Bronchial epithelial cell (primary cell): ENCODE measurements at regions not wholly inside any gene's neighbourhood (a gene's known extent, or its start where the extent isn't known, plus 50 kb on each side); places are given as distances from the start of the nearest gene placed in this dataset.

Experiments used
- DNase-seq: peaks from one replicate; pipeline ENCODE4 v3.0.0-alpha.2; 2010; ENCODE audit warnings: low read depth
- FAIRE-seq: peaks from 2 replicates; lab custom pipeline; 2011; peaks lifted over from hg19 to GRCh38; lab: Jason Lieb, UNC
- H3K27me3 ChIP-seq: 2 replicates; pipeline ENCODE4 v1.5.1; 2011; ENCODE audit warnings: low read length; ENCODE audit not compliant: control insufficient read depth, insufficient read depth
- H3K36me3 ChIP-seq: 2 replicates; pipeline ENCODE4 v1.5.1; 2011; ENCODE audit warnings: low read length; ENCODE audit not compliant: control insufficient read depth, insufficient read depth
- H3K4me3 ChIP-seq: 2 replicates; pipeline ENCODE4 v1.5.1; 2011; ENCODE audit warnings: mild to moderate bottlenecking, low read depth, low read length, control low read depth
- TF ChIP-seq, protein P1 (sequence below): IDR thresholded peaks from 2 replicates; pipeline ENCODE4 v1.5.1; 2011; ENCODE audit warnings: mild to moderate bottlenecking, moderate library complexity, low read length, control low read depth, inconsistent platforms; ENCODE audit not compliant: insufficient read depth, severe bottlenecking

DNA sequence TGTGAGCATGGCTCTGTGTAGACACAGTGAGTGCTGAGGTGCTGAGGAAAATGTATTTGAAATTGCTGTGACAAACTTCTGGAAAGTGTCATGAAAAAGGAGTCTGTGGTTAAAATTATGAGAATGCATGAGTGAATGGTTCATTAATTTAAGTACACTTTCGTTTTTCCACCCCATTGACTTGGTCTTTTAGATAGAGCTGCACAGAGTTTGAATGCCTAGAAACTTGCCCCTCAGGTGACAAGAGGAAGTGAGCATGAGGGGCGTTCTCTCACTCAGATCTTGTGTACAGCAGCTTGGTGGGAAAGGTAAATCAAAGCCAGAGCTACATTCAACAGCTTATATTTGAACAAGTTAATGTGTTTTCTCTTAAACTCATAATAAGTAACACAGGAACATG lies 296.8 kb downstream of the WDR72 start:
- DNase-seq = no peak
- Histone ChIP-seq H3K27me3 (no peaks in the 10 kb centered on the region), H3K36me3 (no peaks in the 10 kb centered on the region), H3K4me3 (no peak overlapping the region)
- no peak for FAIRE-seq
- TF ChIP-seq, protein P1, sequence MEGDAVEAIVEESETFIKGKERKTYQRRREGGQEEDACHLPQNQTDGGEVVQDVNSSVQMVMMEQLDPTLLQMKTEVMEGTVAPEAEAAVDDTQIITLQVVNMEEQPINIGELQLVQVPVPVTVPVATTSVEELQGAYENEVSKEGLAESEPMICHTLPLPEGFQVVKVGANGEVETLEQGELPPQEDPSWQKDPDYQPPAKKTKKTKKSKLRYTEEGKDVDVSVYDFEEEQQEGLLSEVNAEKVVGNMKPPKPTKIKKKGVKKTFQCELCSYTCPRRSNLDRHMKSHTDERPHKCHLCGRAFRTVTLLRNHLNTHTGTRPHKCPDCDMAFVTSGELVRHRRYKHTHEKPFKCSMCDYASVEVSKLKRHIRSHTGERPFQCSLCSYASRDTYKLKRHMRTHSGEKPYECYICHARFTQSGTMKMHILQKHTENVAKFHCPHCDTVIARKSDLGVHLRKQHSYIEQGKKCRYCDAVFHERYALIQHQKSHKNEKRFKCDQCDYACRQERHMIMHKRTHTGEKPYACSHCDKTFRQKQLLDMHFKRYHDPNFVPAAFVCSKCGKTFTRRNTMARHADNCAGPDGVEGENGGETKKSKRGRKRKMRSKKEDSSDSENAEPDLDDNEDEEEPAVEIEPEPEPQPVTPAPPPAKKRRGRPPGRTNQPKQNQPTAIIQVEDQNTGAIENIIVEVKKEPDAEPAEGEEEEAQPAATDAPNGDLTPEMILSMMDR = no peak

DNA sequence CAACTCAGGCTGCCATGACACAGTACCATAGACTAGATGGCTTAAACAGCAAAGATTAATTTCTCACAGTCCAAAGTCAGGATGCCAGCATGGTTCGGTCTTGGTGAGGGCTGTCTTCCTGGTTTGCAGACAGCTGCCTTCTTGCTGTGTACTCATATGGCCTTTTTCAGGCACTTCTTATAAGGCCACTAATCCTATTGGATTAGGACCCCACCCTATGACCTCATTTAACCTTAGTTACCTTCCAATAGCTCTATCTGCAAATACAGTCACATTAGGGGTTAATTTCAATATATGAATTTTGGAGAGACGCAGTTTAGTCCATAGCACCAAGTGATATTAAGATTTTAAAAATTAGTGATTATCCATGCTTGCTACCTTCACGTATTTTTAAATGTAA lies 297.8 kb downstream of the WDR72 start:
- Histone ChIP-seq H3K27me3 (no peaks in the 10 kb centered on the region), H3K36me3 (no peaks in the 10 kb centered on the region), H3K4me3 (no peak overlapping the region)
- TF ChIP-seq, protein P1 = no peak
- no peak for FAIRE-seq
- DNase-seq = no peak

DNA sequence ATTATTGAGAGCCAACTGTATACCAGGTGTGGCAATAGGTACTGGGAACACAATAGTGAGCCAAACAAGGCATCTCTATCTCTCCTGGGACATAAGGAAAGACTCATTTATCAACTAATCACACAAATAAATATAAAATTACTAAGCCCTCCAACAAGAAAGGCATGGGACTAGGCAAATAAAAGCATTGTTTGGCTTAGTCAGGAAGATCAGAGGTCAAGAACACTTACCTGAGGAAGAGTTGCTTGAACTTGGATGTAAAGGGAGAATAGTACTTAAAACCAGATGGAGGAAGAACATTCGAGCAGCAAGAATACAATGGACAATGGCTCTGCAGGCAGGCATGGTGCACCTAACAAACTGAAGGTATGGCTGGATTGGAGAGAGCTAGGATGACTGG lies 300.7 kb downstream of the WDR72 start:
- FAIRE-seq (no peak), DNase-seq (no peak)
- Histone ChIP-seq H3K36me3 (no peaks in the 10 kb centered on the region), H3K4me3 (no peak overlapping the region), H3K27me3 (no peaks in the 10 kb centered on the region)
- TF ChIP-seq, protein P1 = no peak

DNA sequence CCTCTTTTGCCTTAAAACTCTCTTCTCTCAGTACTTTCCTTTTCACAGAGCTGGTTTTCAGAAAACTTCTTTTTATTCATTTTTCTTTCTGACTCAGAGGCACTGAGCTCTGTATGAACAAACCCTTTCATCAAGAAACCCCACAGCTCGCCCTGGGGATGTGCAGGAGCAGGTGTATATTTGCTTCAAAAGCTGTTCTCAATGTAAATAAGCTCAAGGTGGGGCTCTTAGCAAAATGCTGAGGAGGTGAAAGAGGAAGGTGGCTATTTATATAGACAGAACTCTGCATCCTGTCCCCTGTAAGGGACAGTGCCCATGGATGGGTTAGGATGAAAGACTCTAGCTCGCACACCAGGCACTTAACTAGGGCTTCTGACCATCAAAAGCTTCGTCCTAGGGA lies 302.0 kb downstream of the WDR72 start:
- DNase-seq = no peak
- Histone ChIP-seq H3K27me3 (no peaks in the 10 kb centered on the region), H3K36me3 (no peaks in the 10 kb centered on the region), H3K4me3 (no peak overlapping the region)
- TF ChIP-seq, protein P1 = no peak
- no peak for FAIRE-seq

DNA sequence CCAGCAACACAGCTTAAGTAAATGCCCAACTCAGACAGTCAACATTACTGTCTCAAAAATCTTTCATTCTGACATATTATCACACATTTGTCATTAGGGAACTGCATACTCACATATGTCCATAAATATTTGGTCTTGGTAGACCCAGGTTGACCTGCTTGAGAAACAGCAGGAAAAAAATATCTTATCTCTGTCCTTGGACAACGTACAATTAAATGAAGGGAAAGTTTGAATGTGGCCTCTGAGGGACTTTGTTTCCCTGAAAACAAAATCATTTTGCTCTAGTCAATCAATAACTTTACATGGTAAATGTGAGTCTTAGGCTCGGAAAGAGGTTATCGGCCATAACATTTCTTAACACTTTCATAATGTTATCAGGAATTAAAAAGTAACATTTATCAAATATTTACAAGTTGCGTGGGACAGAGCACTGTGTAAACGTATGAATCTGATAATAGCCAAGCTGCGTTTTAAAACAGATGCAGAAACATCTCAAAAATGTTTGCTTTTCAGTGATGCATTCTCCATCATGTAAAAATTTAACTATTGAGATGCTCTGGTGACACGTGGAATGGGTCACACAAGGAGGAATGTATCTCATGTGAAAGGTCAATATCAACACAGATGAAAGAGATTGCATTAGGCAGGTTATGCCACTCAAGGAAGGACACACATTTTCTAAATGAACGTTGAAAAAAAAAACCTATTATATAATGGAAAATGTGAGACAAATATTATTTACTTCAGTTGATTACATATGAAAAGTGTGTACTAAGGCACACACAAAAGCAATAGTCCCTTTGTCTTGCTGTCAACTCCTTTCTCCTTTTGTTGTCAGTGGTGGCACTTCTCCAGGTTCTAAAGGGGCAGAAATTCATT lies 304.4 kb downstream of the WDR72 start:
- no peak for FAIRE-seq
- H3K27me3 ChIP-seq = no peaks in the 10 kb centered on the region
- DNase-seq = no peak
- no peaks in the 10 kb centered on the region for H3K36me3 ChIP-seq
- TF ChIP-seq, protein P1 = no peak
- no peak overlapping the region for H3K4me3 ChIP-seq

DNA sequence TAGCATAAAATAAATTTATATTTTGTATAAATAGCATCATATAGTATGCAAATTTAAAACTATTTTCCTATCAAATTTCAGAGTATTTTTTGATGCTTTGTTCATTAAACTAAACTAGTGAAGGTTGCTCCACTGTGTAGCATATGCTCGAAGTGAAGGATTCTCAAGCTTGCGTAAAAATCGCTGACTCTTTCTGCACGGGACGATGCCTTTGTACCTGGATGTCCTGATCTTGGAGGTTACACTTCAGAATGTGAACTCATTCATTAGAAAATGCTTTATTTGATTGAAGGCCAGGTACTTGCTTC lies 305.0 kb downstream of the WDR72 start:
- Histone ChIP-seq H3K4me3 (no peak overlapping the region), H3K36me3 (no peaks in the 10 kb centered on the region), H3K27me3 (no peaks in the 10 kb centered on the region)
- TF ChIP-seq, protein P1 = no peak
- FAIRE-seq (no peak), DNase-seq (no peak)
